CD4-positive, alpha-beta T cell treated with Interleukin-6 for 4 hours (primary cell): ENCODE measurements at regions not wholly inside any gene's neighbourhood (a gene's known extent, or its start where the extent isn't known, plus 50 kb on each side); places are given as distances from the start of the nearest gene placed in this dataset.

ENCODE experiments used
- DNase-seq: peaks from one replicate; pipeline ENCODE4 v3.0.0-alpha.2; 2020; ENCODE audit warnings: mixed read lengths

DNA sequence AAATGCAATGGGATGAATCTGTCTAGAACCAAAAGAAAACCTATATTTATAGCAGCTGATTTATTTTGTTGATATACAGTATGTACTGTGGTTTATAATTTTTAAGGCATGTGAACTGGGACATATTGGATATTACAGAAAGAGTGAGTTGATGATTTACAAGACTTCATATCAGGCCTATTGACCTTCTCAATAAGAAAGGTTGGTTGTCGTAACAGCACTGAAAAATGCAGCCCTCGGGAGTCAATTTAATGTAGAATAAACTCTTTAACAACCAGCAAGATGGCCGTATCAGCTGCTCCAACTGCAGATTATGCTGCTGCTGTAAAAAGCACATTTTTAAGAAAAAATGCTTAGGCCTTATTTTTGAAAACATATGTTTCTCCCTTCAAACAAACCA is 407.3 kb downstream of the GXYLT1 start:
- no peak for DNase-seq

DNA sequence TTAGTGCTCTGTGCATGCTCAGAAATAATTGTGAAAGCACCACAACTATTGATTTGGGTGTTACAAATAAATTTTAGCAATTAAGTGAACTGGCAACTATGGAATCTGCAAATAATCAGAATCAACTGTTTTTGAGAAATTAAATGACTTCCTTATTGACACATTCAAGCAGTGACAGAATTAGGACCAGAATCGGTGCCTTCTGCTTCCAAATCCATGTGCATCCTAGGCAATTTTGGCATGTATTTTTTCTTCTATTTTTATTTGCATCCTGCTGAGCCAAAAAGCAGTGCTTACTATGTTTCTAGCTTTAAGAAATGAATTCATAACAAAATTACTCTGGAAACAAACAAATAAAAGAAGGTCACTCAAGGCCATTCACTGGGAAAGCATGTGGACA is 408.2 kb downstream of the GXYLT1 start:
- no peak for DNase-seq

DNA sequence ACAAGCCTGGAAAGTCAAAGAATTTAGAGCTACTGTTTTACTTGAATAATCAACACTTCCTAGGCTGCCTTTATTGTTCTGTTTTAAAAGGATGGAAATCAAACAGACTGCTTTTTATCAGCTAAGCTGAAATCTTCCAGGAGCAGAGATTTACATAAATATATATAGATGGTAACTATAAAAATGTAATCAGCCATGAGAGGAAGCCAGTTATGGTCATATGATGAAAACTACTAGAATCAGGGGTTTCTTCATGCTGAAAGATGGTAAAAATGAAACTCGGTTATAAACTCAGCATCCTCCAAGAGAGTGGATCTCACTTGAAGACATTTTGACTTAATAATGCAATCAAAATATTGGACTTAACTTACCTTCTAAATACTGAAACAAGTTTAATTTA is 413.0 kb downstream of the GXYLT1 start:
- no peak for DNase-seq

DNA sequence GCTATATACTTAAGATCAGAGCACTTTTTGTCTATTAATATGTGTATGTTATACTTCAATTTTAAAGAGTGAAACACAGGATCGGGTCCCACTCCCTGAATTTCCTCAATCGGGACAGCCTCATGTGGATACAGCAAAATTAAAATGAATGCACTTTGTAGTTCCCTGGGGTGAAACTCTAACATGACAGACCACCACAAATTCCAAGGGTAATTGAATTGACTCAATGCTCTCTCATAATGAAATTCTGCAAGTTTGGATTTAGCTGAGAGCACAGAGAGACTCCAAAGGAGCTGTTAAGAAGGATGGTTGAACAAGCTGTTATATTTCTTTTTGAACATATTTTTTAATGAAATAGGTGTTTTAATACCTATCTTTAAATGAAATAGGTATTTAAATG is 413.6 kb downstream of the GXYLT1 start:
- DNase-seq = no peak

DNA sequence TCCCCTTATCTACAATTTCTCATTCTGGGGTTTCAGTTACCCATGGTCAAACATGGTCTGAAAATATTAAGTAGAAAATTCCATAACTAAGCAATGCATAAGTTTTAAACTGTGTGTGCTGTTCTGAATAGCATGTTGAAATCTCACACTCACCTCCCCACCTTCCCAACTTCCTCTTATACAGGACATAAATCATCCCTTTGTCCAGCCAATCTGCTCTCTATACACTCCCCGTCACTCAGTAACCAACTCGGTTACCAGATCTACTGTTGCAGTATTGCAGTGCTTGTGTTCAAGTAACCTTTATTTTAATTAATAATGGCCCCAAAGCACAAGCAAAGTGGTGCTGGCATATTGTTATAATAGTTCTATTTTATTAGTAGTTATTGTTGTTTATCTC is 420.5 kb downstream of the GXYLT1 start:
- DNase-seq = no peak

DNA sequence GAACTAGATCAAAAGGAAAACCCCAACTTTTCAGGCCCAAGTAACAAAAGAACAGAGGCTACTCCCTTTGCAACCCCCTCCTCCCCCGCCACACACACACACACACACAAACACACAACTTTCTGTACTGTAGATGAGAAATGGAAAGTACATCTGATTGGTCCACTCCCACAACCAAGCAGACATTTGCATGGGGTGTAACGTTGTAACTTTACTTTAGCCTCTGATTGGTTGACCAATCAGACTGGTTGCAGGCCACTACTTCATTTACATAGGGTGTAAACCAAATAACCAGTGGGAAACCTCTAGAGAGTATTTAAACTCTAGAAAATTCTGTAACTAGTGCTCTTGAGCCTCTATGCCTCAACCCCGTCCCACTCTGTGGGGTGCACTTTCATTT is 425.5 kb downstream of the GXYLT1 start:
- DNase-seq = no peak

DNA sequence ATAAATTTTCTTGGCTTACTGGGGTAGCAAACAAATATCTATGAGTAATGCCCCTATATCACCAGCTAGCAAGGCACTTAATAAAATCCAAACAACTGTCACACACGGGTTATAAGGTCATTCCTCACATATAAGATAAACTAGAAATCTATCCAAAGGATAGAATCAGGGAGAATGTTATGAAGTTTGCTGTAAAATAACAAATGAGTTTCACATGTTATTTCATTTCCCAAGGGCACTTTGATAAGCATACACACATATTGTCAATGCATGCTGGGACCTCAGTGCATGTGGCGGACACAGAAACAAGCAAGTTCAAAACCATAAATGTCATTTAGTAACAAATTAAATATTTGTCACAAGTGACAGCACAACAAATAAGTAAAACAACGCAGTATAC is 429.4 kb downstream of the GXYLT1 start:
- no peak for DNase-seq

DNA sequence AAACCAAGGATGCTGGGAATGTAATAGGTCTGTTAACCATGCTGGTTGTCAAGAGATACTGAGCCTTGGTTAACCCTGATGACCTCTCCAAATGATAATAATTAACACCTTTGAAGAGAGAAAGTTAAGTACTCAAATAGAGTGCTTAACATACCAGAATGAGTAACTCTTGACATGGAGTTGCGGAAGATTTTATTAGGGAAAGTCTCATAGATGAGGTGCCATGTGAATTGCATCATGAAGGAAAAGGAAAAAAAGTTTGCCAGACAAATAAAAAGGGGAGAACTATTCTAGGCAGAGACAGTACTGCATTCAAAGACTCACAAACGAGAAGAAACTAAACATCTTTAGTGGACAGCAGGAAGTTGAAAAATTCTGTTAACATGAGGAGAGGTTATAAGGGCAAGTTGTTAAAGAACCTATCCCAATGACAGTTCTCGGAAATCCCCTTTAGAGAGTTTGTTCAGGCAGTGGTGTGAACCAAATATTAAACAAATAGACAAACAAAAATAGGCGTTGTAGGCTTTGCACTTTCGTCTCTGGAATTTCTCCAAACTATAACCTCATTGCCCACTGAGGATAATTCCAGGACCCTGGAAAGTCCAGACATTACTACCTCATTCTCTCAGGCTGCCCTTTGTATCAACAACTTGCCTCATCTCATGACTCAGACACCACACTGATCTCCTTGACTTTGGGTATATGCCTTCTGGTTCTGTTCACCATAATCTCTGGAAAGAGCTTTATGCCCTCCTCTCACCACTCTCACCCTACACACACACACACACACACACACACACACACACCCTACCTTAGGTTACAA is 435.0 kb downstream of the GXYLT1 start:
- DNase-seq = no peak

DNA sequence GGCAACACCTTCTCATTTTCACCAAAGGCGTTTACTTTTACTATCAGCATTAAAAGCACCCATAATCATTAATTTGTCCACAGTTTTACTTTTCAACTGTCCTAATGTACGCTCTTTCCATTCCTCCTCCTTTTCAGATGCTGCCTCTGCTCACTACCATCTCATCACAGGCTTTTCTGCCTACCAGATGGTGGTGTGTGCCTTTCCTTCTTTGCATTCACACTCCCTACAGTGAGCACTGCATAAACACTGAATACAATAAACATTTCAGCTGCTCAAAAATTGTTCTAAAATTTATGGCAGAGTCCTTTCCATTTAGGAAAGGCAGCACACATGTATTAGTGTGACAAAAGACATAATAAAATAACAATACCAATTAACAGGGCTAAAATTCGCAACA is 435.7 kb downstream of the GXYLT1 start:
- no peak for DNase-seq

DNA sequence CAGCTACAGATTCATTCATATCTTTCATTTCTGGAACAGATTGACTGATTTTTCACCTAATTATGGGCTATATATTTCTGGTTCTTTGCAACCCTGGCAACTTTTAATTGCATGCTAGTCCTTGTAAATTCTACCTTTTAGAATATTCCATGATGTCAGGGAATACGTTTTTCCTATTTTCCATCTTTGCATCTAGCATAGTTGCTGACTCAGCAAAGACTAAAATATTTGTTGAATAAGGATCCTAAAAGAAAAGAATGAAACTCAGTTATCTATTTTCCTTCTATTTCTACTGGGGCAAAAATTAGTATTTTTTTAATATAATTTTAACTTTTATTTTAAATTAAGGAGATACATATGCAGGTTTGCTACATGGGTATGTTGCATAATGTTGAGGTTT is 438.3 kb downstream of the GXYLT1 start:
- DNase-seq = no peak

DNA sequence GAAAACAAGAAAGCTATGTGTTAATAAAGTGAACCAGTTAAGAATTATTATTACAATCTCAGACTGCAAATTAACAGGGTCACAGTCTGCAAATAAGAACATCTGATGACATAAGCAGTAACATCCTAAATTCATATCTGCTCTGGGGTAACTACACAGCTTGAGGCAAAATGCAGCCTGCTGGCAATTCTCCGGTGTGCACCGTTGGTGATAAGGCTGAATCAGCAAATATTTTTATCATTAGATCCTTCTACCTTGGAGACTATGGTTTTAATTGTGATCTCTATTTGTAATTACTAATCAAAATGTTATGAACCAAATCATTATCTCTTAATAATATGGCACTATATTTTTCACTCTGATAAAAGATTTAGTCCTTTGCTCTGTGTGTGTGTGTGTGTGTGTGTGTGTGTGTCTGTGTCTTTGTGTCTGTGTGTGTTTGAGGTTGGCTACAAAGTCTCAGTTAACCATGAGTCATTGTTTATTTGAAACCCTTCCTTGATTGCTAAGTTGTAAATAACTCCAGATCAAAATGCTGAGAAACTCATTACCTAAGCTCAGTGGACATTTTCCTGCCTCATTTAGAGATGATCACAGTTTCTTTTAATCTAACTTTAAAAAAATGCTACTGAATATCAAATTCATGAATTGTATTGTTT is 442.6 kb downstream of the GXYLT1 start:
- no peak for DNase-seq

DNA sequence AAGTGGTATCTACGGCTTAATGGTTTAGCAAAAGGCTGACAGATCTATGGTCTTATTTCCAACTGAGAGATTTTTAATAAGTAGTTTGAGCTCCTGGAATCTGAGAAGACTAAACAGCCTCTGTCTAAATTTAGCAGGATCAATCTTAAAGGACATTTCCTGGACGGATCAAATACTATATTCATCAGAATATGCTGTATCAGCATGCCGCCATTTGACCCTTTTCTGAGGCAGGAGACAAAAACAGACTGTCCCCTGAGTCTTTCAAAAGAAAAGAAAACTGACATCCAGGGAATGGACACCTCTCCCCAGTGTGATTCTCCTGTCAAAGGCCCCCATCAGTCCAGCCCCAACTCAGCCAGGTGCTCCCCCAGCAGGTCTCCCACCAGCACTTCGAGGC is 443.7 kb downstream of the GXYLT1 start:
- DNase-seq = no peak

DNA sequence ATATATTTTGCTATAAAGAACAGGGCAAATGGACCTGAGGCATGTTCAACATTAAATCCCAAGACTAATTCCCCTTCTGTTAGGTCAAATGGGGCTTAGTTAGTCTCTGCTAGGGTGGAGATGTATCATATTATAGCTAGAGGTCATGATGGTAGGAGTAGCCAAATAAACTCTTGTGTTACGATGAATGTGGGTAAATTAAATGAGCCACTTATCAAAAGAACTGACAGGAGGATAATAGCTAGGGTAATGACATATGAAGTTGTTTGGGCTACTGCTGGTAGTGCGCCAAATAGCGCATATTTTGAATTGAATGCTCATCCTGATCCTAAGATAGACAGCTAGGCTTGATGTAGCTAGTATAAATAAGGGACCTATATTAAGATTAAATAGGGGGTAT is 445.0 kb downstream of the GXYLT1 start:
- DNase-seq = no peak

DNA sequence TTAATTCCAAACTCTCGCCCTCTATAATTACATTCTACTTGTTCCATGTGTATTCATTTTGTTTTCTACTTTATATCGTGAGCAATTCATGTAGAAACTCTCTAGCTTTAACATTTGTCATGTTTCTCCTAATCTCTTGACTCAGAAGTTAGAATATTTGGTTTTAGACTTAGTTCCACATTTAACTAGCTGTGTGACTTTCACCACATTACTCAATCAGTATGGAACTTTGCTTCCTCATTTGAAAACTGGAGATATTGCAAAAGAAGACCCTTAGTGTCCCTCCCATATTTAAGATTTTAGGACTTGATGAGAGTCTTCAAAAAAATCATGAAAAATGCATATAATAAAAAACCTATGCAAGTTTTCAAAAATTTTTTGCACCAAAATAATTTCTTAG is 447.5 kb downstream of the GXYLT1 start:
- DNase-seq = no peak

DNA sequence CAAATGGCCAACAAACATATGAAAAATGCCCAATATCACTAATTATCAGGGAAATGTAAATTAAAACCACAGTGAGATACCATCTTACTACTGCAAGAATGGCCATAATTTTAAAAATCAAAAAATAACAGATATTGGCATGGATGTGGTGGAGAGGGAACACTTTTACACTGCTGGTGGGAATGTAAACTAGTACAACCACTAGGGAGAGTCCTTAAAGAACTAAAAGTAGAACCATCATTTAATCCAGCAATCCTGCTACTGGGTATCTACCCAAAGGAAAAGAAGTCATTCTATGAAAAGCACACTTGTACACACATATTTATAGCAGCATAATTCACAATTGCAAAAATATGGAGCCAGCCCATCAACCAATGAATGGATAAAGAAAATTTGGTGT is 459.7 kb downstream of the GXYLT1 start:
- no peak for DNase-seq

DNA sequence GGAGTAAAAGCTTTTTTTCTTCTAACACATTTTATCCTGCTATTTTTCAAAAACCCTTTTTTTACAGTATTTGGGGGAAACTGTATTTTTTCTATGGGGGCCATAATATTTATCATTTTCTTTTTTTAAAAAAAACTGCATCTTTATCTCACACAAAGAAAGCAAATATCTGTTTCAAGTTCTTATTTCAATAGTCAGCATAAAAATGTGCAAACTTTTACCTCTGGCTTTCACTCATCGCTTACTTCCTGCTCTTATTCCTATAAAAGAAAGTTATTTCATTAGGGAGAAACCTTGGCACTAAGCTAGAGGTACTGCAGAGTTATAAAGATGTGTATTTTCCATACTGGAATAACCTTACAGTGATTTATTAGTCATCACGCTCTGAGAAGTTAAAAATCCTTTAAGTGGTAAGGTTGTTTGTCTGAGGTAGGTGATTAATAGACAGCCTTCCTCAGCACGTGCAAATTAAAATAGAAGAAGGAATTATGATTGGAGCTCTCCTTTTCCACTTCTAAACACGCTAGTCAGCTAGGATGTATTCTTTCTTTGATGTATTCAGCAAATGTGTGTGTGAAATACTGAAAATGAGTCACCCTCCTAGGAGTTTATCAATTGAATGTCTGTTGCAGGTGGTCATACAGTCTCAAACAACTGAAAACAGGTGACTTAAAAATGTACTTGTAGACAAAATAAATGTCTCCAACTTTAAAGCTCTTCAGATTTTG is 461.0 kb downstream of the GXYLT1 start:
- no peak for DNase-seq

DNA sequence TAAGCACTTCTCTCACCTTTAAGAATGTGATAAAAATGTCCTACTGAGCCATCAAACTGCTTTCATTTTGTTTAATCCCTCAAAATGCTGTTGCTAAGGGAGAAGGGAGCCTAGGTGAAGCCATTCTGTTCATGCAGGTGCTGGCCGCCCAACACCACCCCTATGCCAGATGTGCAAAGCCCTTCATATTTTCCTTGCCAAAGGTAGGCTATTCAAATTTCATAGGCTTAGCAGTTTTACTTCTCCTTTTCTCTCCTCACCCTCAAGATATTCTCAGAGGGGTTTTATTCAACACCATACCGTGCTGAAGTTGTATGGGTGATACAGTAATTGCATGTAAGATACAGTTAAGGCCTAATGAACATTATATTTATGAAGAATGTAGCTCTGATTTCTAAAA is 461.7 kb downstream of the GXYLT1 start:
- DNase-seq = no peak

DNA sequence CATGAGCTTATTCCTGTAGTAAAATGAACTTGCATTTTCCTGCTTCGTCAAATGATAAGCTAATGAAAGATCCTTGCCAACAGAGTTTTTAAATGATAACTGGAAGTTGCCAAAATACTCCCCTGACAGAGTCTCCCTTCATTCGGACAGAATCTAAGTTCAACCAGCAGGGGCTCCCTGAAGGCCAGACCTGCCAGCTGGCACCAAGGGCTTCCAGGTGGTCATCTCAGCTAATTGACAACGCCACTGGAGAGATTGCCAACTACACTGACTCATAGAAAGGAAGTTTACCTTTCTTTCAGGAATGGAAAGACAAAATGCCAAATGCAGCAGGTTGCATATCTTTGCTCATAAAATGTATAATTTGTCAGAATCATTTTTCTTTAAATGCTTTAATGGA is 462.8 kb downstream of the GXYLT1 start:
- DNase-seq = no peak

DNA sequence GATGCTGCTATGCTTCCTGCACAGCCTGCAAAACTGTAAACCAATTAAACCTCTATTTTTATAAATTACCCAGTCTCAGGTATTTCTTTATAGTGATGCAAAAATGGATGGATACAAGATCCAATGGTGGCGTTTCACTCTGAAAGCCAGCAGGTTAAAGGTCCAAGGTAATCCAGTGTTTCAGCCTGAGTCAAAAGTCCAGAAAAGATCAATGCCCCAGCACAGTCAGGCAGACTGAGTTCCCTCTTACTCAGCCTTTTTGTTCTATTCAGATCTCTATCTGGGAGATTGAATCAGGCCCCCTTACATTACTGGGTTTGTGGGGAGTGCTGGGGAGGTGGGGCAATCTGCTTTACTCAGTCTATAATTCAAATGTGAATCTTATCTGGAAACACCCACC is 464.5 kb downstream of the GXYLT1 start:
- DNase-seq = no peak

DNA sequence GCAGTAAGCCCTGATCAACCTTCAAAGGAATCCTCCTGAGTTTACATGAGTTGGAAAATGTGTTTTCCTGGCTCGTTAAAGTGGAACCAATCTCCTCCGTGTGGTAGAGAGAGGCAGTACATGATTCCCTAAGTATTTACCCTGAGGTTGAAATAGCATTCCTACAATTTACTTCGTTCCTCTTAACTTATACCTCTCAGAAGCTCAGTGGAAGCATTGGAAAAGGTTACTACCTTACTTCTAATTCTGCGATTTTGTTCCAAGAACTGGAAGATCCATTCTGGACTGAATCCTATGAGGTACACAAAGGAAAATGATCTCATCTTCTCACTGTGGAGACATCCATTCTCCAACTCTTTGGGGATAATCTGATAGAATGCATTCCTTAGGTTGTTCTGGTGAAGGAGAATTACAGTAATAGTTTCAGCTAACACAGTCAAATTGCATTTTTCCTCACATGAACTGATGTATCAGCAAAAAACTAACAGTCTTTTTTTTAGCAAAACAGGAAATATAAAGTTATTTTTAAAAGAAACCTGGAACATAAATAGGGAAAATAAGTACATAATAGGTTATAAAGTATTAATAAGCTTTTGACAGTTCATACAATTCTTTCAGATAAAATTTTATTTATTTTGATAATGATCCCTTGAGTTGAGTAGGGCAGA is 475.6 kb downstream of the PDZRN4 start:
- no peak for DNase-seq

DNA sequence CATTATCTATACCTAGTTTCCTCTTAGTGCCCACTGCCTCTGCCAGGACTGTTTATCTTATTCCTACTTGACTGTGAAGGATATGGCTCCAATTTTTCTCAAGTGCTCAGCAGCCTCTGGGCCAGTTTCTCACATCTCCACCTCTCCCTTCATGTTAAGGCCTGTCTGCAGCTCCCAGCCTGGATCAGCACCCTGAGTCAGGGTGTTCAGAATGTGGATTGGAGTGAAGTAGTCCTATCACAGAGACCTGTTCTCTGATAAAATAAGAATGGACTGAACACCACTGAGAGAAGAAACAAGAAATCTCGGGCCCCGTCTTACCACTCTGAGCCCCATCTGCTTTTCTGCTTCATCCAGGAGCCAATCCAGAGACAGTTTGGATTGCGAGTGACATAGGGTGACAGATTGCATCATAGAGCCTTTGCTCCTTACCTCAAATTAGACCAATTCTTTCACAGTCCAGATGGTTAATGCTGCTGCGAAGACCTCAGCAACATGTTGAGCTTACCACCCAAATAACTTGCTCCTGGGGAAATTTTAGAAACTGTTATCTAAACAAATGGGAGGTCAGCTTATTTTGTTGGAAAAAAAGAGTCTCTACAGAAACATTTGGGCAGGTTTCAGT is 473.1 kb downstream of the PDZRN4 start:
- DNase-seq = no peak

DNA sequence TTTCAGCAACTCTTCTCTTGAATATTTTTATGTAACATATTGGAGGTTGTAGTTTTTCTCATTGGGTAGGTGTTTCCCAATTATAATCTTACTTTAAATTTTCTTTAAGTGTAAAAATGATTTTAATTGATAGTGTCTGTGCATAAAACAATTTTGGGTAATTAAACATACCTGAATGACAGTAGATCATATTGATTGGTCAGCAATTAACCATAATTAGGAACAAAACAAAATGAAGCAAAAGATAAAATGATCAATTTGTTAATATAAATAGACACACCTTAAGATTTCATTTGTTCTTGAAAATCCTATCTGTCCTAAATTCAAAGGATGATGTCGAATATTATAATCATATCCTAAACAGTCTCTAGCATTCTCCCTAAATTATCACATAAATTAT is 468.3 kb downstream of the PDZRN4 start:
- DNase-seq = no peak
